ENCODE measurements at regions not wholly inside any gene's neighbourhood (a gene's known extent, or its start where the extent isn't known, plus 50 kb on each side); places are given as distances from the start of the nearest gene placed in this dataset.

- Histone ChIP-seq H3K27me3 (no peaks in the 10 kb centered on the region), H3K4me1 (no peaks in the 10 kb centered on the region), H3K27ac (no peak overlapping the region), H3K36me3 (no peaks in the 10 kb centered on the region), H3K4me3 (no peak overlapping the region), H3K9me3 (no peaks in the 10 kb centered on the region)
- intact Hi-C loops (cut with DNase I; ENCODE audit: low total_unique reads): no loop called here
- no peak for TF ChIP-seq CTCF (IDR thresholded peaks at IDR 0.05)
- DNase-seq: no peak
Measured at GRCh38 chrX:10781847-10782530, 161.6 kb upstream of the MID1 start.

- no peak for DNase-seq
- intact Hi-C loops (cut with DNase I; ENCODE audit: low total_unique reads): no loop called here
Measured at GRCh38 chrX:10783451-10783995, 163.1 kb upstream of the MID1 start.

GRCh38 chrX:10787264-10787663 is 166.9 kb upstream of the MID1 start:
- Histone ChIP-seq H3K9me3 (no peaks in the 10 kb centered on the region), H3K4me3 (no peak overlapping the region), H3K27me3 (no peaks in the 10 kb centered on the region), H3K36me3 (no peaks in the 10 kb centered on the region), H3K4me1 (no peaks in the 10 kb centered on the region), H3K27ac (no peak overlapping the region)
- DNase-seq: no peak
- intact Hi-C loops (cut with DNase I; ENCODE audit: low total_unique reads): no loop called here
- TF ChIP-seq CTCF (IDR thresholded peaks at IDR 0.05): no peak

More at GRCh38 chrX:10783451-10783995, 163.1 kb upstream of the MID1 start:
- H3K4me3 ChIP-seq: no peak overlapping the region
- H3K4me1 ChIP-seq: no peaks in the 10 kb centered on the region
- H3K27ac ChIP-seq: no peak overlapping the region
- H3K27me3 ChIP-seq: no peaks in the 10 kb centered on the region
- no peaks in the 10 kb centered on the region for H3K36me3 ChIP-seq
- TF ChIP-seq CTCF (IDR thresholded peaks at IDR 0.05): no peak
- H3K9me3 ChIP-seq: no peaks in the 10 kb centered on the region

GRCh38 chrX:10794203-10794630 is 173.8 kb upstream of the MID1 start:
- H3K4me1 ChIP-seq: peaks cover 0 to 22% (median 0%) of the 10 kb centered on the region in 4 donors
- no peak overlapping the region for H3K27ac ChIP-seq
- intact Hi-C loops (cut with DNase I; ENCODE audit: low total_unique reads): no loop called here
- no peaks in the 10 kb centered on the region for H3K36me3 ChIP-seq
- DNase-seq: no peak
- no peaks in the 10 kb centered on the region for H3K27me3 ChIP-seq
- no peak for TF ChIP-seq CTCF (IDR thresholded peaks at IDR 0.05)
- no peak overlapping the region for H3K4me3 ChIP-seq
- no peaks in the 10 kb centered on the region for H3K9me3 ChIP-seq

- TF ChIP-seq CTCF (IDR thresholded peaks at IDR 0.05): no peak
- no peak for DNase-seq
- Histone ChIP-seq H3K27me3 (no peaks in the 10 kb centered on the region), H3K36me3 (no peaks in the 10 kb centered on the region), H3K4me1 (peaks cover 0 to 31% (median 0%) of the 10 kb centered on the region in 4 donors), H3K9me3 (no peaks in the 10 kb centered on the region), H3K27ac (peak overlapping the region; percentile 28), H3K4me3 (no peak overlapping the region)
- intact Hi-C loops (cut with DNase I; ENCODE audit: low total_unique reads): no loop called here
Measured at GRCh38 chrX:10795721-10796120, 175.3 kb upstream of the MID1 start.

Measured in tibial artery (tissue), 4 donors.